OCI-LY1 (cell line): ENCODE measurements at regions not wholly inside any gene's neighbourhood (a gene's known extent, or its start where the extent isn't known, plus 50 kb on each side); places are given as distances from the start of the nearest gene placed in this dataset.

ENCODE experiments used
- EZH2 ChIP-seq: fragments of 200-600 bp; sonication (generic), shearing (Covaris generic); IDR thresholded peaks from 2 replicates; pipeline ENCODE4 v1.8.0; 2017; ENCODE audit warnings: borderline replicate concordance, mixed run types, mild to moderate bottlenecking, antibody characterized with exemption, low read length, moderate library complexity, mixed read lengths
- TF ChIP-seq, protein P1 (sequence below): fragments of 200-600 bp; sonication (generic), shearing (Covaris generic); IDR thresholded peaks from 2 replicates; pipeline ENCODE4 v1.5.1; 2017; ENCODE audit warnings: mild to moderate bottlenecking, antibody characterized with exemption, low read length, moderate library complexity, mixed read lengths

DNA sequence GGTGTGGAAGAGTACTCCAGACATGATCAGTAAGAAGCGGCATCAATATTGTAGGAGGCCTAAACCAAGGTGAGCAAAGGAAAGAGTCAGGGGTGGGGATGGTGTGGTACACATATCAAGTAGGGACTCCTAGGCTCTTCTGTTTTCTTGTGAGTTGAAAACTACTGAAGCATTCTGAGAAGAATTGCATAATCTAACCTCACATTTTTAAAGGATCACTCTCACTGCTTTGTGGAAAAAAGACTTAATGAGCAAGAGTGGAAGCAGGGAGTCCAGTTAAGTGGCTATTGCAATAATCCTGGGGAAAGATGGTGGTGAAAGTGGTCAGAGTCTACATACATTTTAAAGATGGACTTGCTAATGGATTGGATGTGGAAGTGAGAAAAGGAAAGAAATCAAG lies 899.5 kb upstream of the FAM98A start:
- TF ChIP-seq, protein P1, sequence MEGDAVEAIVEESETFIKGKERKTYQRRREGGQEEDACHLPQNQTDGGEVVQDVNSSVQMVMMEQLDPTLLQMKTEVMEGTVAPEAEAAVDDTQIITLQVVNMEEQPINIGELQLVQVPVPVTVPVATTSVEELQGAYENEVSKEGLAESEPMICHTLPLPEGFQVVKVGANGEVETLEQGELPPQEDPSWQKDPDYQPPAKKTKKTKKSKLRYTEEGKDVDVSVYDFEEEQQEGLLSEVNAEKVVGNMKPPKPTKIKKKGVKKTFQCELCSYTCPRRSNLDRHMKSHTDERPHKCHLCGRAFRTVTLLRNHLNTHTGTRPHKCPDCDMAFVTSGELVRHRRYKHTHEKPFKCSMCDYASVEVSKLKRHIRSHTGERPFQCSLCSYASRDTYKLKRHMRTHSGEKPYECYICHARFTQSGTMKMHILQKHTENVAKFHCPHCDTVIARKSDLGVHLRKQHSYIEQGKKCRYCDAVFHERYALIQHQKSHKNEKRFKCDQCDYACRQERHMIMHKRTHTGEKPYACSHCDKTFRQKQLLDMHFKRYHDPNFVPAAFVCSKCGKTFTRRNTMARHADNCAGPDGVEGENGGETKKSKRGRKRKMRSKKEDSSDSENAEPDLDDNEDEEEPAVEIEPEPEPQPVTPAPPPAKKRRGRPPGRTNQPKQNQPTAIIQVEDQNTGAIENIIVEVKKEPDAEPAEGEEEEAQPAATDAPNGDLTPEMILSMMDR, result no peak
- no peak for TF ChIP-seq EZH2
